Mucosa of descending colon (tissue), 3 donors: ENCODE measurements at regions not wholly inside any gene's neighbourhood (a gene's known extent, or its start where the extent isn't known, plus 50 kb on each side); places are given as distances from the start of the nearest gene placed in this dataset.

ENCODE experiments used
- ATAC-seq: fragments of 200-7000 bp; cut with Tn5 transposase; one replicate; pipeline ENCODE4 v1.9.1; 2020; ENCODE audit warnings: mild to moderate bottlenecking, moderate library complexity
- DNase-seq, 3 donors: peaks; one replicate each; pipeline ENCODE4 v3.0.0-alpha.2; 2020
- H3K36me3 ChIP-seq: fragments of 200-600 bp; one replicate; pipeline ENCODE4 v1.8.0; 2021; ENCODE audit warnings: low read depth, mild to moderate bottlenecking
- H3K4me1 ChIP-seq: fragments of 200-600 bp; one replicate; pipeline ENCODE4 v1.8.0; 2021; ENCODE audit warnings: low read depth, mild to moderate bottlenecking
- H3K4me3 ChIP-seq: fragments of 200-600 bp; one replicate; pipeline ENCODE4 v1.8.0; 2021; ENCODE audit warnings: mild to moderate bottlenecking
- H3K9me3 ChIP-seq: fragments of 200-600 bp; one replicate; pipeline ENCODE4 v1.8.0; 2021; ENCODE audit warnings: mild to moderate bottlenecking
- CTCF ChIP-seq: fragments of 200-600 bp; IDR thresholded peaks from one replicate; pipeline ENCODE4 v1.8.0; 2022; ENCODE audit warnings: antibody characterized with exemption, mild to moderate bottlenecking
- intact Hi-C, 2 donors: fragments of 100-400 bp; cut with DNase I in 1 of 2; cut with micrococcal nuclease in 1 of 2; formaldehyde crosslinking; loops; one replicate each; pipeline versions ENCODE4 v1.11.0 to v1.11.1; 2022; cut with DNase I, micrococcal nuclease
- donor health status: DM: no; HTN: no; CAD: no; lungs with moderate emphysema.
- donor health status: DM: no; HTN: no; CAD: no.
- donor health status: DM: no; HTN: yes; CAD: no.

GRCh38 chr12:74408601-74409166, 129.0 kb upstream of the ATXN7L3B start:
- intact Hi-C loops = no loop called here
- Histone ChIP-seq H3K4me1 (no peaks in the 10 kb centered on the region), H3K4me3 (no peak overlapping the region), H3K36me3 (no peaks in the 10 kb centered on the region), H3K9me3 (no peaks in the 10 kb centered on the region)
- TF ChIP-seq CTCF = no peak
- no peak for ATAC-seq
- DNase-seq = no peak

GRCh38 chr12:74412606-74413230, 124.9 kb upstream of the ATXN7L3B start:
- intact Hi-C loops = no loop called here
- ATAC-seq (no peak), DNase-seq (no peak)

GRCh38 chr12:74415633-74416032, 122.0 kb upstream of the ATXN7L3B start:
- peak in 1 of 3 donors; percentile 3 for DNase-seq
- H3K4me1 ChIP-seq = no peaks in the 10 kb centered on the region
- intact Hi-C loops = no loop called here
- no peak for ATAC-seq
- no peak overlapping the region for H3K4me3 ChIP-seq
- H3K9me3 ChIP-seq = no peaks in the 10 kb centered on the region
- no peaks in the 10 kb centered on the region for H3K36me3 ChIP-seq
- TF ChIP-seq CTCF = no peak

More at GRCh38 chr12:74412606-74413230, 124.9 kb upstream of the ATXN7L3B start:
- H3K4me1 ChIP-seq = no peaks in the 10 kb centered on the region
- no peak for TF ChIP-seq CTCF
- H3K4me3 ChIP-seq = no peak overlapping the region
- no peaks in the 10 kb centered on the region for H3K36me3 ChIP-seq
- no peaks in the 10 kb centered on the region for H3K9me3 ChIP-seq

GRCh38 chr12:74418573-74418972, 119.1 kb upstream of the ATXN7L3B start:
- no peaks in the 10 kb centered on the region for H3K4me1 ChIP-seq
- DNase-seq = no peak
- intact Hi-C loops = no loop called here
- H3K9me3 ChIP-seq = no peaks in the 10 kb centered on the region
- H3K4me3 ChIP-seq = no peak overlapping the region
- no peak for TF ChIP-seq CTCF
- ATAC-seq = no peak
- H3K36me3 ChIP-seq = no peaks in the 10 kb centered on the region

- ATAC-seq (no peak), DNase-seq (no peak)
- no peaks in the 10 kb centered on the region for H3K9me3 ChIP-seq
- no peak overlapping the region for H3K4me3 ChIP-seq
- intact Hi-C loops = no loop called here
- H3K36me3 ChIP-seq = no peaks in the 10 kb centered on the region
- no peak for TF ChIP-seq CTCF
- H3K4me1 ChIP-seq = no peaks in the 10 kb centered on the region
Measured at GRCh38 chr12:74424778-74425177, 112.9 kb upstream of the ATXN7L3B start.
